Small intestine (tissue), 7 donors: ENCODE measurements at regions not wholly inside any gene's neighbourhood (a gene's known extent, or its start where the extent isn't known, plus 50 kb on each side); places are given as distances from the start of the nearest gene placed in this dataset.
A peak's percentile ranks its signal among the peaks of the same experiment; 100 is the strongest.

Experiments used
- DNase-seq, 2 donors: peaks; one replicate each; pipeline versions ENCODE4 v3.0.0 to v3.0.0-alpha.2; 2013
- FAIRE-seq: peaks from 2 replicates; lab custom pipeline; 2012; peaks lifted over from hg19 to GRCh38; lab: Jason Lieb, UNC
- H3K27ac ChIP-seq, 3 donors: one replicate each; pipeline ENCODE4 v1.5.1; 2013; ENCODE audit warnings: low read length in 2 of 3, mild to moderate bottlenecking in 2 of 3, control low read depth in 1 of 3, inconsistent platforms in 1 of 3, low read depth in 1 of 3, moderate library complexity in 1 of 3
- H3K27me3 ChIP-seq, 3 donors: one replicate each; pipeline ENCODE4 v1.6.1; 2013; ENCODE audit warnings: low read length in 3 of 3, inconsistent platforms in 1 of 3; ENCODE audit not compliant: control insufficient read depth in 3 of 3, insufficient read depth in 3 of 3
- H3K36me3 ChIP-seq, 3 donors: one replicate each; pipeline ENCODE4 v1.6.1; 2013; ENCODE audit warnings: low read length in 3 of 3, inconsistent platforms in 1 of 3, low read depth in 1 of 3, mild to moderate bottlenecking in 1 of 3, moderate library complexity in 1 of 3; ENCODE audit not compliant: control insufficient read depth in 3 of 3, insufficient read depth in 2 of 3
- H3K4me1 ChIP-seq, 3 donors: one replicate each; pipeline ENCODE4 v1.6.1; 2013; ENCODE audit warnings: low read length in 2 of 3, inconsistent platforms in 1 of 3, low read depth in 1 of 3, mild to moderate bottlenecking in 1 of 3, moderate library complexity in 1 of 3; ENCODE audit not compliant: control insufficient read depth in 3 of 3, insufficient read depth in 2 of 3
- H3K4me3 ChIP-seq, 3 donors: one replicate each; pipeline ENCODE4 v1.5.1; 2013; ENCODE audit warnings: low read length in 3 of 3, control low read depth in 1 of 3, inconsistent platforms in 1 of 3, low read depth in 1 of 3, mild to moderate bottlenecking in 1 of 3, moderate library complexity in 1 of 3
- H3K9me3 ChIP-seq, 2 donors: one replicate each; pipeline ENCODE4 v1.6.1; 2013; ENCODE audit warnings: low read depth in 1 of 2, low read length in 1 of 2; ENCODE audit not compliant: control insufficient read depth in 2 of 2, insufficient read depth in 1 of 2
- WGBS, 3 donors: extraction: QIAGEN DNeasy Blood & Tissue Kit; methylation state at CpG; one replicate each; pipeline ENCODE4 v1.1.7; 2013; 5-methylcytosine and 5-hydroxymethylcytosine counted together
- donor health status: healthy with polysubstance abuse.
- donor health status: control.
- donor health status: control.
- donor health status: Bipolar disorder and iron deficiency.
- donor health status: healthy.

DNA sequence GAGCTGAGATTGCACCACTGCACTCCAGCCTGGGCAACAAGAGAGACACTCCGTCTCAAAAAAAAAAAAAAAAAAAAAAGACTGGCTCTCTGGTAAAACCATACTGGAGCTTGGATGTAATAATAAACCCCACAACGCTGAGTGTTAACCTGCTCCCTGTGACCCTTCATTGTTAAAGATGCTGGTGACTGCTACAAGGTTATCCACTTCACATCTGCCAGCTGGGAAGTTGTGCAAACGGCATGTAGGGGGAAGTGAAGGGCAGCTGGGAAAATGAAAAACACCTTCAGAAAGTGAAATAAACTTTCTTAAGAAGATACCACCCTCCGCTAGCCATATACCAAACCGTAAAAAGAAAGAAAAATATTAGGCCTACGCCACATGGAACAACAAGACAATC lies 131.0 kb upstream of the NUDT7 start:
- no peaks in the 10 kb centered on the region for H3K4me1 ChIP-seq
- H3K27me3 ChIP-seq: no peaks in the 10 kb centered on the region
- FAIRE-seq (no peak), DNase-seq (no peak)
- no peaks in the 10 kb centered on the region for H3K9me3 ChIP-seq
- H3K27ac ChIP-seq: no peak overlapping the region
- no peaks in the 10 kb centered on the region for H3K36me3 ChIP-seq
- no peak overlapping the region for H3K4me3 ChIP-seq
- WGBS, 3 donors: 70 to 79% (median 72%) methylated on average over 6 of the region's 6 CpGs

DNA sequence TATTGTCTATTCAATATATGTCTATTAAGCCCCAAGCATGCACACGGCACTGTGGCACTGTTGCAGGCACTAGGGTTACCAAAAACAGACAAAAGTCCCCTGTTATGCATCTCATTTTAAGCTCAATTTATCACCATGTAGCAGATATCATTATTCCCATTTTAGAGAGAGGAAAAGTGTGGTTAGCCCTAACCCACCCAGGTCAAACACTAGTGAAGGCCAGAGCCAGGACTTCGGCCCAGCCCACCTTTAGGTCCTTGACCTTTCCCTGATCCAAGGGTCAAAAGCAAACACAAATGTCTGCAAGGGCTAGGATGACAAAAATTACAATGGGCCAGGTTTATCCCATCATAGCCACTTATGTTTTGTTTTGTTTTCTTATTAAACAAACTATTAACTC lies 130.3 kb upstream of the NUDT7 start:
- FAIRE-seq: no peak
- WGBS, 3 donors: 34 to 64% (median 49%) methylated on average over 2 of the region's 2 CpGs

DNA sequence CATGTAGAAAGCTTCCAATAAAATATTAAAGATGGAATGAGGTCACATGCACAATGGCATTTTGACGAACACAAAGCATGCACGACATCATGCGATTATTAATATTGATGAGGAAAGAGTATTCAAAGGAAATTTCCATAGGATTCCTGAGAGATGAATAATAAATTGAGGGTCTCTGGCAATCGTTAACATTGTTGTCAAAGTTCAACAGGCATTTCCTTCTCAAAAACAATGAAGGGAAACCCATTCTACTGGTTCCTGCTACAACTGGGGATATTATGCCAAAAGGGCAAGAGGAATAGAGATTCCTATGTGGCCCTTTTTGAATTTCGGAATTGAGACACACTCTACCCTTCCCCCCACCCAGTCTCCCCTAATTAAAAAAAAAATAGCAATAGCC lies 128.3 kb upstream of the NUDT7 start:
- DNase-seq: no peak
- Histone ChIP-seq H3K4me3 (no peak overlapping the region), H3K9me3 (no peaks in the 10 kb centered on the region), H3K4me1 (no peaks in the 10 kb centered on the region), H3K27ac (no peak overlapping the region), H3K27me3 (no peaks in the 10 kb centered on the region), H3K36me3 (no peaks in the 10 kb centered on the region)
- FAIRE-seq: no peak
- WGBS, 3 donors: 59 to 64% (median 61%) methylated on average over 5 of the region's 5 CpGs

More for the DNA sequence above, 130.3 kb upstream of the NUDT7 start:
- Histone ChIP-seq H3K9me3 (no peaks in the 10 kb centered on the region), H3K27ac (no peak overlapping the region), H3K4me1 (no peaks in the 10 kb centered on the region), H3K4me3 (no peak overlapping the region), H3K27me3 (no peaks in the 10 kb centered on the region), H3K36me3 (no peaks in the 10 kb centered on the region)
- DNase-seq: no peak

DNA sequence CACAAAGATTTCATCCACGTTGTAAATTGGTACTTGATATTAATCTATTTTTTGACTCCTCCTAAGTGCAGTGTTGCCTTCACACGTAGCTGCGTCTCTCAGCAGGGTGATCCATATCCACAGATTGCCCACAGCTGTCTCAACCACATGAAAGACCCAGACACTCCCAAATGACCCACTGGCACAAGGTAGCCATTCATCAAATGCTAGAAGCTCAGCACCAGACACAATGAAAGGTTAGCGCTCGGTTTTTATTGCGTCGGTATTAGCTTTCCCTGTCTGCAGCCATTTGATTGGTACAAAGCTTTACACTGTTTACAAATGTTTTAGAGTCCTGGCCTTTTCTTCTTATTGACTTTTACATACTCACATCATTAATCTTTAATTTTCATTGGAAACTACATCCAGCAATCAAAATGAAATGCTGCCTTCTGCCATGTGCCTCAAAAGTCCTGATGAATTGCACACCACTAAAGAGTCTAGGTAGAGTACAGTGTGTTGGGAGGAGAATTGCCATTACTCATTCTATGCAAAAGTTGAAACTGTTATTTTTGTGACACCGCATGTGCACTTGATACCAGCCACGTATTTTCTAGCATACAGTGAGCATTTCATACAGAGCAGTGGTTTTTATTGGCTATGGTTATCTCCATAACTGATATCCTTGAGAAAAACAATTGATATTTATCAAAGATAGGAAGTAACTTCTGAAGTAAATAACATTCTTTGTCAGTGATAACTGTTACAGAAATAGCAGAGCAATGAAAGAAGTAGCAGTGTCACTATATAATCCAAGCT lies 127.3 kb upstream of the NUDT7 start:
- no peaks in the 10 kb centered on the region for H3K9me3 ChIP-seq
- no peak for DNase-seq
- H3K36me3 ChIP-seq: no peaks in the 10 kb centered on the region
- 42 to 63% (median 48%) methylated on average over 9 of the region's 9 CpGs for WGBS, 3 donors
- H3K27ac ChIP-seq: no peak overlapping the region
- no peak for FAIRE-seq
- H3K27me3 ChIP-seq: no peaks in the 10 kb centered on the region
- no peaks in the 10 kb centered on the region for H3K4me1 ChIP-seq
- no peak overlapping the region for H3K4me3 ChIP-seq

DNA sequence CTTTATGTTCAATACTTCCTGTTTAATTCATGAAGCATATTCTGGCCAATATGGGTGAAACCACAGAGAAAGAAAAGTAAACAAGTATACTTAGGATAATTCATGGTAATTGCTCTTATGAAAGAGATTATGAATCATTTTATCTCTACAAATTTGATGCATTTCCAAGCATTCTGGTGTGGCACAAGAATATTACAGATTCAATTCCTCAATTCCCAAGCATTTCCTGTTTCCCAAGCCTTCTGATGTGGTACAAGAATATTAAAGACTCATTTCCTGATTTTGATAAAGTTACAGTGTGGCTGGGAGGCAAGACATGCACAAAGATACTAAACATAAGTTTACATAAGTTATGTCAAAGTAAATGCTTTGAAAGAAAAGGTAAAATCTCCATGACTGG lies 126.1 kb upstream of the NUDT7 start:
- Histone ChIP-seq H3K27ac (no peak overlapping the region), H3K4me1 (no peaks in the 10 kb centered on the region), H3K4me3 (no peak overlapping the region), H3K36me3 (no peaks in the 10 kb centered on the region), H3K9me3 (peaks cover 0 to 4% of the 10 kb centered on the region in 2 donors), H3K27me3 (no peaks in the 10 kb centered on the region)
- DNase-seq (no peak), FAIRE-seq (no peak)

DNA sequence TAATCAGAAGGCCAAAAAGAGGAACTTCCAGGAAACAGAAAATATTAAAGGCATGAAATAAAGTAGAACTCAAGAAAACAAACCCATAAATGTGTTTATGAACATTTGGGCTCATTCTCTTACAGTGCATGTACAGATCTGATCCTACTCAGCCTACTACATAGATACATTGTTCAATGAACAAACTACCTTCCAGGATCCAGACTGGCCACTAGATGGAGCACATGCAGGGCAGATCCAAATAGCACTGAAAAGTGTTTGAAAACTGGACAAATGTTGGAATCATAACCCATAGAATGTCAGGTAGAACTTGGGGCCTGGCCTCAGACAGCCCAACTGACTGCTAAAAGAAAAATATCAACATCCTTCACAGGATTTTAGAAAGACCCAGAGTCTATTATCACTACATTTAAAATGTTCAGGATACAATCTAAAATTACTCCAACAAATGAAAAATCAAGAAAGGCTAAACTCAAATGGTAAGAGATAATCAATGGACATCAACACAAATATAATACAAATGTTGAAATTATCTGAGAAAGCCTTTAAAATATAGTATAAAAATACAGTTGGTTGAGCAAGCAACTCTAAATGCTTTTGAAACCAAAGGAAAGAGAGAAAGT lies 122.4 kb upstream of the NUDT7 start:
- Histone ChIP-seq H3K27me3 (no peaks in the 10 kb centered on the region), H3K9me3 (peaks cover 0 to 10% of the 10 kb centered on the region in 2 donors), H3K4me3 (no peak overlapping the region), H3K36me3 (no peaks in the 10 kb centered on the region), H3K4me1 (no peaks in the 10 kb centered on the region), H3K27ac (no peak overlapping the region)
- DNase-seq (peak; percentile 29 to 40), FAIRE-seq (no peak)

DNA sequence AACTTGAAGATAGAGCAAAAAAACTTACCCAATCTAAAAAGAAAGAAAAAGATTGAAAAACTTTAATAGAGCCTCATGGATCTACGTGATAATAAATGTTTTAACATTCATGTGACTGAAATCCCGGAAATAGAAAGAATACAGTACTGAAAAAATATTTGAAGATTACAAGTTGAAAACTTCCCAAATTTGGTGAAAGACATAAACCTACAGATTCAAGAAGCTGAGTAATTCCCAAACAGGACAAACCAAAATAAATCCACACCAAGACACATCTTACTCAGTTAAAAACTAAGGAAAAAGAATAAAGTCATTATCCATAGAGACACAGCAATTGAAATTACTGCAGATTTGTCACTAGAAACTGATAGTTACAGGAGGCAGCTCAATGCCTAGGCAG lies 121.8 kb upstream of the NUDT7 start:
- WGBS, 3 donors: 78 to 86% (median 80%) methylated on average over 2 of the region's 2 CpGs
- no peaks in the 10 kb centered on the region for H3K36me3 ChIP-seq

DNA sequence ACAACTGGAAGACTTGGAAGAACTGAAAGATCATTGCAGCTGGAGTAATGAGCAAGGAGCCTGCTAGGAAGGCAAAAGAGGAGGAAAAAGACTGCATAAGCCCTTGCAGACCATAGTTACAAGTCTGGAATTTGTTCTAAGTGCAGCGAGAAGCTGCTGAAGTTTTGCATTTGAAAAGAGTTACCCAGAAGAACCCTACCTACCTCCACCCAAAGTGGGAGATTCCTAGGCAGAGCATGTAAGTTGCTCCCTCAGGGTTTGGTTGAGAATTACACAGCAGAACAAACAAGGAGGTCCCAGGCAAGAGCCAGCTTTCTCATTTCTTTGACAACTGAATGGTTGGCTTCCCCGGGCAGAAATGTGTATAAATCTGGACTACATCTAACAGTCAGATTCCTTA lies 118.7 kb upstream of the NUDT7 start:
- DNase-seq: no peak
- peaks cover 0 to 10% of the 10 kb centered on the region in 2 donors for H3K9me3 ChIP-seq
- H3K4me3 ChIP-seq: no peak overlapping the region
- H3K27ac ChIP-seq: no peak overlapping the region
- H3K4me1 ChIP-seq: no peaks in the 10 kb centered on the region
- no peaks in the 10 kb centered on the region for H3K27me3 ChIP-seq
- H3K36me3 ChIP-seq: no peaks in the 10 kb centered on the region
- FAIRE-seq: no peak
- 53 to 71% (median 56%) methylated on average over 2 of the region's 2 CpGs for whole genome bisulfite sequencing, 3 donors

More for the DNA sequence above, 121.8 kb upstream of the NUDT7 start:
- H3K4me1 ChIP-seq: no peaks in the 10 kb centered on the region
- DNase-seq (no peak), FAIRE-seq (no peak)
- peaks cover 0 to 10% of the 10 kb centered on the region in 2 donors for H3K9me3 ChIP-seq
- no peak overlapping the region for H3K4me3 ChIP-seq
- H3K27ac ChIP-seq: no peak overlapping the region
- H3K27me3 ChIP-seq: no peaks in the 10 kb centered on the region
